ENCODE measurements at regions not wholly inside any gene's neighbourhood (a gene's known extent, or its start where the extent isn't known, plus 50 kb on each side); places are given as distances from the start of the nearest gene placed in this dataset.
"Not testable (repeated sequence)": the region's sequence is repeated elsewhere in the genome, so short reads cannot be mapped to it uniquely, and the experiment has no call there.

DNA sequence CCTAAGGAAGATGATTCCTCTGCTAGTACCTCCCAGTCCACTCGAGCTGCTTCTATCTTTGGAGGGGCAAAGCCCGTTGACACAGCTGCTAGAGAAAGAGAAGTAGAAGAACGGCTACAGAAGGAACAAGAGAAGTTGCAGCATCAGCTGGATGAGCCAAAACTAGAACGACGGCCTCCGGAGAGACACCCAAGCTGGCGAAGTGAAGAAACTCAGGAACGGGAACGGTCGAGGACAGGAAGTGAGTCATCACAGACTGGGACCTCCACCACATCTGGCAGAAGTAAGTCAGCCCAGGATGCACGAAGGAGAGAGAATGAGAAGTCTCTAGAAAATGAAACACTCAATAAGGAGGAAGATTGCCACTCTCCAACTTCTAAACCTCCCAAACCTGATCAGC is 154.9 kb downstream of the HSD17B3 start:
- H2AFZ ChIP-seq (ENCODE audit: low read length); H2BK20ac ChIP-seq (ENCODE audit: low read length); H4K5ac ChIP-seq (ENCODE audit: insufficient read length, low read depth, low read length); H3K79me2 ChIP-seq (ENCODE audit: control insufficient read depth in 1 of 2, insufficient read depth in 2 of 2, low read length in 2 of 2); H3K36me3 ChIP-seq (ENCODE audit: control insufficient read depth in 2 of 4, insufficient read depth in 4 of 4, low read length in 3 of 4); POLR2A ChIA-PET (ENCODE audit: partially characterized antibody); DNase-seq (ENCODE audit: low read depth in 1 of 2, low spot score in 2 of 2); H3K9ac ChIP-seq (replicated peaks in 1 of 4; ENCODE audit: extremely low read depth in 1 of 4, low read depth in 3 of 4, low read length in 3 of 4); H3K4ac ChIP-seq (replicated peaks; ENCODE audit: insufficient read length, low read depth, low read length); H3K4me3 ChIP-seq (ENCODE audit: extremely low read depth in 1 of 4, insufficient read depth in 2 of 4, low read depth in 3 of 4, low read length in 4 of 4); H4K8ac ChIP-seq (ENCODE audit: extremely low read depth, insufficient read depth, low read length); H3K14ac ChIP-seq (ENCODE audit: insufficient read length); H3K23me2 ChIP-seq (ENCODE audit: low read depth, low read length); H2BK15ac ChIP-seq (ENCODE audit: low read length); H3K27me3 ChIP-seq (replicated peaks in 1 of 4; ENCODE audit: control insufficient read depth in 3 of 4, extremely low read depth in 1 of 4, insufficient read depth in 3 of 4, low read length in 3 of 4); H4K91ac ChIP-seq (replicated peaks; ENCODE audit: insufficient read length, low read length); H2BK12ac ChIP-seq (ENCODE audit: low read depth, low read length); H3K27ac ChIP-seq (ENCODE audit: low read depth, low read length); H3K9me3 ChIP-seq (ENCODE audit: insufficient read depth in 2 of 2, low read depth in 1 of 2, low read length in 1 of 2); H3K4me2 ChIP-seq (ENCODE audit: insufficient read depth in 1 of 2, low read depth in 2 of 2, low read length in 2 of 2); CTCF ChIA-PET (ENCODE audit: partially characterized antibody); H2AK5ac ChIP-seq (ENCODE audit: low read depth, low read length); H3K79me1 ChIP-seq (ENCODE audit: low read depth, low read length); H2BK120ac ChIP-seq (replicated peaks; ENCODE audit: low read depth, low read length); H2BK5ac ChIP-seq (ENCODE audit: low read depth, low read length); FAIRE-seq; H4K20me1 ChIP-seq (replicated peaks in 1 of 2; ENCODE audit: control insufficient read depth in 1 of 2, insufficient read depth in 2 of 2, low read length in 2 of 2); H3K18ac ChIP-seq (ENCODE audit: extremely low read depth, low read length); H3K56ac ChIP-seq (replicated peaks; ENCODE audit: insufficient read length, low read depth, low read length); H3K4me1 ChIP-seq (replicated peaks in 1 of 4; ENCODE audit: control insufficient read depth in 3 of 4, insufficient read depth in 4 of 4, low read length in 3 of 4); H3K23ac ChIP-seq (ENCODE audit: insufficient read length): not testable (repeated sequence)
- 88% methylated on average over 11 of the region's 11 CpGs; no CpG with 5 or more reads in 1 of the 2 experiments for WGBS, 2 experiments (ENCODE audit: extremely low coverage in 1 of 2, insufficient coverage in 1 of 2, insufficient read length in 1 of 2, insufficient replicate concordance in 2 of 2, low coverage in 1 of 2, low lambda C conversion rate in 2 of 2, missing lambda C conversion rate in 1 of 2)
